ENCODE measurements at regions not wholly inside any gene's neighbourhood (a gene's known extent, or its start where the extent isn't known, plus 50 kb on each side); places are given as distances from the start of the nearest gene placed in this dataset.

- intact Hi-C loops (cut with DNase I) = no loop called here
- Histone ChIP-seq H3K9me3 (no peaks in the 10 kb centered on the region), H3K27me3 (no peaks in the 10 kb centered on the region), H3K9ac (ENCODE audit: low read depth in 2 of 2, low read length in 2 of 2) (no peak overlapping the region), H3K27ac (no peak overlapping the region), H3K4me1 (no peaks in the 10 kb centered on the region), H3K4me3 (no peak overlapping the region), H3K36me3 (no peaks in the 10 kb centered on the region)
- DNase-seq = no peak
- TF ChIP-seq, protein P1, sequence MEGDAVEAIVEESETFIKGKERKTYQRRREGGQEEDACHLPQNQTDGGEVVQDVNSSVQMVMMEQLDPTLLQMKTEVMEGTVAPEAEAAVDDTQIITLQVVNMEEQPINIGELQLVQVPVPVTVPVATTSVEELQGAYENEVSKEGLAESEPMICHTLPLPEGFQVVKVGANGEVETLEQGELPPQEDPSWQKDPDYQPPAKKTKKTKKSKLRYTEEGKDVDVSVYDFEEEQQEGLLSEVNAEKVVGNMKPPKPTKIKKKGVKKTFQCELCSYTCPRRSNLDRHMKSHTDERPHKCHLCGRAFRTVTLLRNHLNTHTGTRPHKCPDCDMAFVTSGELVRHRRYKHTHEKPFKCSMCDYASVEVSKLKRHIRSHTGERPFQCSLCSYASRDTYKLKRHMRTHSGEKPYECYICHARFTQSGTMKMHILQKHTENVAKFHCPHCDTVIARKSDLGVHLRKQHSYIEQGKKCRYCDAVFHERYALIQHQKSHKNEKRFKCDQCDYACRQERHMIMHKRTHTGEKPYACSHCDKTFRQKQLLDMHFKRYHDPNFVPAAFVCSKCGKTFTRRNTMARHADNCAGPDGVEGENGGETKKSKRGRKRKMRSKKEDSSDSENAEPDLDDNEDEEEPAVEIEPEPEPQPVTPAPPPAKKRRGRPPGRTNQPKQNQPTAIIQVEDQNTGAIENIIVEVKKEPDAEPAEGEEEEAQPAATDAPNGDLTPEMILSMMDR (IDR thresholded peaks at IDR 0.05) = no peak
Measured at GRCh38 chr9:2493109-2493508, 128.5 kb upstream of the VLDLR start.

DNA sequence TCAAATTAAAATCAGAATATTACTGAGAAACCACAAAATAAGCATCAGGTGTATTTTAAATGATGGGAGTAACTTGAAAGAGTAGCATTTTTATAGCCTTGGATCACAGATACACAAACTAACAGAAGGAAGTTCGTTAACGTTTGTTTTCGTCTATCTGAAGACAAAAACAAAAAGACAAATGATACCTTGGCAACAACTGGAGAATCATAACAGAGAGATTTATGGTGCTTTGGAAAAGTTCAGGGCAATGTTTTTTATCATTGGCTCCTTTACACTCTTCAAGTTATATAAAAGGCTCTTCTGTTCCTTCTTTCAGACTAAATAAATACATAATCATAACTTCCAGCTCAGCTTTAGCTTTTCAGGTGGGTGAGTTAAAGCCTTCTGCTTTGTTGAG lies 128.1 kb upstream of the VLDLR start:
- DNase-seq = no peak
- H3K9me3 ChIP-seq = no peaks in the 10 kb centered on the region
- no peaks in the 10 kb centered on the region for H3K36me3 ChIP-seq
- no peaks in the 10 kb centered on the region for H3K4me1 ChIP-seq
- H3K27me3 ChIP-seq = no peaks in the 10 kb centered on the region
- no peak overlapping the region for H3K9ac ChIP-seq (ENCODE audit: low read depth in 2 of 2, low read length in 2 of 2)
- intact Hi-C loops (cut with DNase I) = no loop called here
- no peak overlapping the region for H3K4me3 ChIP-seq
- no peak overlapping the region for H3K27ac ChIP-seq
- TF ChIP-seq, protein P1 (IDR thresholded peaks at IDR 0.05) = no peak

GRCh38 chr9:2494562-2494961 lies 127.0 kb upstream of the VLDLR start:
- no peak for DNase-seq
- no peak overlapping the region for H3K4me3 ChIP-seq
- H3K9me3 ChIP-seq = no peaks in the 10 kb centered on the region
- no peaks in the 10 kb centered on the region for H3K4me1 ChIP-seq
- TF ChIP-seq, protein P1 (IDR thresholded peaks at IDR 0.05) = no peak
- H3K36me3 ChIP-seq = no peaks in the 10 kb centered on the region
- intact Hi-C loops (cut with DNase I) = no loop called here
- H3K27me3 ChIP-seq = no peaks in the 10 kb centered on the region
- H3K9ac ChIP-seq (ENCODE audit: low read depth in 2 of 2, low read length in 2 of 2) = no peak overlapping the region
- no peak overlapping the region for H3K27ac ChIP-seq

GRCh38 chr9:2495221-2496005 lies 126.2 kb upstream of the VLDLR start:
- Histone ChIP-seq H3K4me1 (no peaks in the 10 kb centered on the region), H3K9ac (ENCODE audit: low read depth in 2 of 2, low read length in 2 of 2) (no peak overlapping the region), H3K36me3 (no peaks in the 10 kb centered on the region), H3K27ac (no peak overlapping the region), H3K27me3 (no peaks in the 10 kb centered on the region), H3K4me3 (no peak overlapping the region), H3K9me3 (no peaks in the 10 kb centered on the region)
- no peak for DNase-seq
- TF ChIP-seq, protein P1 (IDR thresholded peaks at IDR 0.05) = no peak
- intact Hi-C loops (cut with DNase I) = no loop called here

DNA sequence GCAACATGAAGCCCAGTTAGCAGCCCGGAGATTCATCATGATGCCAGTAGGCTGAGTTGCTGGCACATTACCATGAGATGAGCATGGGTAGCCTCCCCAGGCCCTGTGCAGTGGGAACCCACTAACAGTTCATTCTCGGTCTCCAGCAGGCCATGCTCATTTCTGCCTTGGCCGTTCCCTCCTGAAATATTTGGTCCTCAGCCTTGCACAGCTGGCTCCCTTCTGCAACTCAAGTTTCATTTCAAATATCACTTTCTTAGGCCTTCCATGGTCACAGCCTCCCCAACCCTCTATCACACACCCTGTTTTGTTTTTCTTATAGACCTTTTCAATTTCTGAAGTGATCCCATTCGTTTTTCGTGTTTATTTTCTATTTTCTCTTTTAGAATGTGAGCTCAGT lies 125.4 kb upstream of the VLDLR start:
- Histone ChIP-seq H3K4me3 (no peak overlapping the region), H3K36me3 (no peaks in the 10 kb centered on the region), H3K27me3 (no peaks in the 10 kb centered on the region), H3K9me3 (no peaks in the 10 kb centered on the region), H3K9ac (ENCODE audit: low read depth in 2 of 2, low read length in 2 of 2) (no peak overlapping the region), H3K4me1 (no peaks in the 10 kb centered on the region), H3K27ac (no peak overlapping the region)
- TF ChIP-seq, protein P1 (IDR thresholded peaks at IDR 0.05) = no peak
- intact Hi-C loops (cut with DNase I) = no loop called here
- no peak for DNase-seq

Measured in colonic mucosa (tissue), 4 donors.